Epithelial cell of esophagus (primary cell): ENCODE measurements at regions not wholly inside any gene's neighbourhood (a gene's known extent, or its start where the extent isn't known, plus 50 kb on each side); places are given as distances from the start of the nearest gene placed in this dataset.

Experiments
- DNase-seq: peaks from one replicate; pipeline ENCODE4 v3.0.0; 2010; ENCODE audit warnings: low read depth
- H3K4me3 ChIP-seq: 2 replicates; pipeline ENCODE4 v1.5.1; 2011; ENCODE audit warnings: mild to moderate bottlenecking, low read length, control low read depth
- TF ChIP-seq, protein P1 (sequence below): IDR thresholded peaks from 2 replicates; pipeline ENCODE4 v1.5.1; 2011; ENCODE audit warnings: low read depth, mild to moderate bottlenecking, low read length, control low read depth, inconsistent platforms; ENCODE audit not compliant: insufficient read depth; ENCODE audit errors: missing control alignments

DNA sequence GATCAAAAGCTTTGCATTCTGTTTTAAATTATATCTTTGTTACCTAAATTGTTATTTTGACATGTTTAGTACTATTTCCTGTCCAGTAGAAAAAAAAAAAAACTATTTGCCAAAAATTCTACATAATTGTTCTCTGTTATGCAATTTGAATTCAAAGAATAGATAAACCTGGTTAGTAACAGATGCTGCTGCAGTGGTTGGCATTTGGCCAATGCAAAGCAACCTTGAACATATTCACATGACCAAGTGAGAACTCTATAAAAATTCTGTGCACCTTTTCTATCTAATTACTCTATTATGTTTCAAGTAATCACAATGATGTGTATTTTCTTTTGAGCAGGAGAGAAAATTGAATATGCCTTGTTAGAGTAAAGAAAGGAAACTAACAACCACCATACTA, 1473.4 kb downstream of the RPA4 start:
- no peak overlapping the region for H3K4me3 ChIP-seq
- no peak for DNase-seq
- TF ChIP-seq, protein P1, sequence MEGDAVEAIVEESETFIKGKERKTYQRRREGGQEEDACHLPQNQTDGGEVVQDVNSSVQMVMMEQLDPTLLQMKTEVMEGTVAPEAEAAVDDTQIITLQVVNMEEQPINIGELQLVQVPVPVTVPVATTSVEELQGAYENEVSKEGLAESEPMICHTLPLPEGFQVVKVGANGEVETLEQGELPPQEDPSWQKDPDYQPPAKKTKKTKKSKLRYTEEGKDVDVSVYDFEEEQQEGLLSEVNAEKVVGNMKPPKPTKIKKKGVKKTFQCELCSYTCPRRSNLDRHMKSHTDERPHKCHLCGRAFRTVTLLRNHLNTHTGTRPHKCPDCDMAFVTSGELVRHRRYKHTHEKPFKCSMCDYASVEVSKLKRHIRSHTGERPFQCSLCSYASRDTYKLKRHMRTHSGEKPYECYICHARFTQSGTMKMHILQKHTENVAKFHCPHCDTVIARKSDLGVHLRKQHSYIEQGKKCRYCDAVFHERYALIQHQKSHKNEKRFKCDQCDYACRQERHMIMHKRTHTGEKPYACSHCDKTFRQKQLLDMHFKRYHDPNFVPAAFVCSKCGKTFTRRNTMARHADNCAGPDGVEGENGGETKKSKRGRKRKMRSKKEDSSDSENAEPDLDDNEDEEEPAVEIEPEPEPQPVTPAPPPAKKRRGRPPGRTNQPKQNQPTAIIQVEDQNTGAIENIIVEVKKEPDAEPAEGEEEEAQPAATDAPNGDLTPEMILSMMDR = no peak

DNA sequence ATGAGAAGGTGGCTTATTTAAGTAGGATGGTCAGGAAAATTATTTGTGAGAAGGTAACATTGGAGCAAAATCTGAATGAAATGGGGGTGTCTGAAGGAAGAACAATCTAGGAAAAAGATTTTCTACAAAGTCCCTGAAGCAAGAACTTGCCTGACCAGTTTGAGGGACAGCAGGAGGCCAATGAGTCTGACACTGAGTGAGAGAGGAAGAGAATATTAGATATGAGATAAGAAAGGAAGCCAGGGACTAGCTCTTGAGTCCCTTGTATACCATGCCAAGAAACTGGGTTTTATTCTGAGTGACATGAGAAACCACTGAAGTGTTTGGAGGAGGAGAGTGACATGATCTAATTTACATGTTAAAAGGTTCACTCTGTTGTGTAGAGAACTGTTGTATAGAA, 1478.9 kb downstream of the RPA4 start:
- H3K4me3 ChIP-seq = no peak overlapping the region
- TF ChIP-seq, protein P1 = no peak
- no peak for DNase-seq

DNA sequence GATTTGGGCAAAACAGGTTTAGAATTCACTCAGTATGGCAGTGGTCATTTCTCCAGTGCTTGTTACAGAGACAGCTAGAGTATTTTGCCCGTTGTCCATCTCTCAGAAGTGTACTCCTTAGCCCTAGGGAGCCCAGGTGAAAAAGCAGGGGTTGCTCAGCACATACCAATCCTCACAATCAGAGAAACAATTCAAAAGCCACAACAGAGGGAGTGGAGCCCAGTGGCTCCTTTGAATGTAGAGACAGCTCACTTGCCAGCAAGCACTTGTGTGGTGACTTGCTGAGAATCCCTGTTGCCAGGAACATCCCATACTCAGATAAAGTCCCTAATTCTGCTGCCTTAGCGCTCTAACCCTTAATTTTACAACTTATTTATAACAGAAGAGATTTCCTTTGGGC, 1488.3 kb downstream of the RPA4 start:
- DNase-seq = peak; percentile 13
- no peak overlapping the region for H3K4me3 ChIP-seq
- TF ChIP-seq, protein P1 = no peak

DNA sequence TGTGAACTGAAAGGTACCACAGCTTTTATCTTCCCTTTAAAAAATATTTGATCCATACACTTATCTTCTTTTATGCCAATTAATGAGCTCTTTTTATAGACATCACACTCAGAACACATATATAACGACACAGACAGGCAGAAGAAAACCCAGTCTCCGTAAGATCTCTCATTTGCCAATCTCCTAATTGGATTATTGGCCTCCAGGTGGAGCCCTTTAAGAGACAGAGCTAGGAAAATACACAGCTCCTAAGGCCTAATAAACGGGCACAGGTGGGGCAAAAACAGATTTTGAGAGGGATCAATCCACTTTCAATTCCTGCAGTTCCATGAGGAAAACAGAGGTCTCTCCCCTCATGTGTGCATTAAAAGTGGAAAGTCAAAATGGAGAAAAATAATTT, 1495.4 kb downstream of the RPA4 start:
- TF ChIP-seq, protein P1 = no peak
- H3K4me3 ChIP-seq = no peak overlapping the region
- no peak for DNase-seq

DNA sequence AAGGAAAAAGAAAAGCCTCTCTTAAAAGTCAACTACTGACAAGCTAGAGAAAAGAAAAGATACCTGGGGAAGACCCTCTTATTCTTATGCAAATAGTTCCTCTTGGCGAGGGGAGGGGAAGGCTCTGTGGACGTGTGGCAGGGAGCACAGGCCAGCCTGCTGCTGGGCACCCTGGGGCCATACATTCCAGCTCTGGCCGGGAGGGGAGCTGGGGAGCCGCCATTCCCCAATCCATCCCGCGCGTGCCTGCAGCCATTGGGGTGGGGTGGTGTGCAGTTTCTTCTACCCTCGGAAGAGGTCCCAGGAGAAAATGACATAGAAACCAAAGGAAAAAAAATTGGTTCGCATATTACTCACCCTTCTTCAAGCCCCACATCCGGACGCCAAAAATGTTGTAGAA, 1496.4 kb downstream of the RPA4 start:
- TF ChIP-seq, protein P1 = no peak
- no peak overlapping the region for H3K4me3 ChIP-seq
- DNase-seq = no peak

DNA sequence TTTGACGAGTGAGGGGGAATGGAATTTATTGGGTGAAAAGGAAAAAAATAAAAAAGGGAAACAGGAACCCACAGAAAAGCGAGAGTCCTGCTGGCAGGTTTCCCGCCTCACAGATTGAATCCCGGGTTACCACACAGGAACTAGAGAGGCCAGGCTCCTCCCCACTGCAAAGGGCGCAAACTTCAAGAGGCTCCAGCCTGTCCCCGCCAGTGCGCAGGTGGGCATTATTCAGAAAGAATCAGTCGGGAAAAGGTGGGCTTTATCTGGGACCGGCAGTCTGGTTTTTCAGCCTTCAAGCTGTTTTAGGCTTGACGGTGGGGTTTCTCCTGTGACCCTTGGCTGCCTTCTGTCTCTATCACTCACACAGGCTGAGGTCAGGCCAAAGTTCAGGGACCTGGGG, 1496.8 kb downstream of the RPA4 start:
- no peak overlapping the region for H3K4me3 ChIP-seq
- DNase-seq = no peak
- TF ChIP-seq, protein P1 = no peak

DNA sequence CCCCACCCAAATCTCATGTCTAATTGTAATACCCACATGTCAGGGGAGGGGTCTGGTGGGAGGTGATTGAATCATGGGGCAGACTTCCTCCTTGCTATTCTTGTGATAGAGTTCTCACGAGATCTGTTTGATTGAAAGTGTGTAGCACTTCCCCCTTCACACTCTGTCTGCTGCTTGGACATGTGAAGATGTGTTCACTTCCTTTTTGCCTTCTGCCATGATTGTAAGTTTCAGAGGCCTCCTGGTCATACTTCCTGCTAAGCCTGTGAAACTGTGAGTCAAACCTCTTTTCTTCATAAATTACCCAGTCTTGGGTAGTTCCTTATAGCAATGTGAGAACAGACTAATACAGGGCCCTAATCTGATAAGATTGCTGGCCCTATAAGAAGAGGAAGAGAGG, 1514.8 kb downstream of the RPA4 start:
- H3K4me3 ChIP-seq = no peak overlapping the region
- TF ChIP-seq, protein P1 = no peak
- DNase-seq = peak; percentile 0
